BJ (cell line): ENCODE measurements at regions not wholly inside any gene's neighbourhood (a gene's known extent, or its start where the extent isn't known, plus 50 kb on each side); places are given as distances from the start of the nearest gene placed in this dataset.

Experiments
- CTCF ChIA-PET: fragments of 350-600 bp; formaldehyde crosslinking; extraction: SDS; loops from one replicate; lab custom pipeline; 2021; ENCODE audit warnings: antibody characterized with exemption, inconsistent platforms; lab: Yijun Ruan, JAX
- POLR2A ChIA-PET: fragments of 300-600 bp; sonication (Branson Sonifier 250); formaldehyde crosslinking; extraction: SDS; loops from one replicate; lab custom pipeline; 2021; ENCODE audit warnings: antibody characterized with exemption; lab: Charles Lee
- DNase-seq: peaks from one replicate; pipeline ENCODE4 v3.0.0-alpha.2; 2011; ENCODE audit warnings: low read depth
- H3K27me3 ChIP-seq: 2 replicates; pipeline ENCODE4 v1.6.0; 2011; ENCODE audit warnings: low read length; ENCODE audit not compliant: control insufficient read depth, insufficient read depth
- H3K36me3 ChIP-seq: 2 replicates; pipeline ENCODE4 v1.5.1; 2011; ENCODE audit warnings: low read length; ENCODE audit not compliant: control insufficient read depth, insufficient read depth
- H3K4me3 ChIP-seq: 2 replicates; pipeline ENCODE4 v1.5.1; 2011; ENCODE audit warnings: low read depth, mild to moderate bottlenecking, control low read depth, low read length
- TF ChIP-seq, protein P1 (sequence below): IDR thresholded peaks from 2 replicates; pipeline ENCODE4 v1.5.1; 2011; ENCODE audit warnings: low read depth, mild to moderate bottlenecking, control low read depth, inconsistent platforms, low read length, moderate library complexity; ENCODE audit not compliant: insufficient read depth

DNA sequence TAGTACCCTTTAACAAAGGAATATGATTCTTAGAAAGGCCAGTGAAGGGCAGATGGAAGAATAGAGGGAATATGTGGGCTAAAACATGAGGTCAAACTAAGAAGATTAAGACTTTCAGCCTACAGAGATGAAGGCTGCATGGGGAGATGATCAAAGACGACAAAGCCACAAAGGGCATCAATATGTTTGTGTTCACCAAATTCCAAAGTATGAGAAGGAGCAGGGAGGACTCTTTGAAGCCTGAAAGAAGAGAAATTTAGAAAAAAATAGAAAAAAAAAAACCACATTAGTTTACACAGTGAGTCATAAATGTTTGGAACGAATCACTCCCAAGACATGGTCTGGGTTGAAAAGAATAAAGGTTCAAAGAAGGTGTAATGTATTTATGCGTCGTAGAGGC is 131.8 kb downstream of the NEDD1 start:
- no peak for DNase-seq
- no peaks in the 10 kb centered on the region for H3K36me3 ChIP-seq
- ChIA-PET POLR2A (no interaction called here), CTCF (no interaction called here)
- TF ChIP-seq, protein P1, sequence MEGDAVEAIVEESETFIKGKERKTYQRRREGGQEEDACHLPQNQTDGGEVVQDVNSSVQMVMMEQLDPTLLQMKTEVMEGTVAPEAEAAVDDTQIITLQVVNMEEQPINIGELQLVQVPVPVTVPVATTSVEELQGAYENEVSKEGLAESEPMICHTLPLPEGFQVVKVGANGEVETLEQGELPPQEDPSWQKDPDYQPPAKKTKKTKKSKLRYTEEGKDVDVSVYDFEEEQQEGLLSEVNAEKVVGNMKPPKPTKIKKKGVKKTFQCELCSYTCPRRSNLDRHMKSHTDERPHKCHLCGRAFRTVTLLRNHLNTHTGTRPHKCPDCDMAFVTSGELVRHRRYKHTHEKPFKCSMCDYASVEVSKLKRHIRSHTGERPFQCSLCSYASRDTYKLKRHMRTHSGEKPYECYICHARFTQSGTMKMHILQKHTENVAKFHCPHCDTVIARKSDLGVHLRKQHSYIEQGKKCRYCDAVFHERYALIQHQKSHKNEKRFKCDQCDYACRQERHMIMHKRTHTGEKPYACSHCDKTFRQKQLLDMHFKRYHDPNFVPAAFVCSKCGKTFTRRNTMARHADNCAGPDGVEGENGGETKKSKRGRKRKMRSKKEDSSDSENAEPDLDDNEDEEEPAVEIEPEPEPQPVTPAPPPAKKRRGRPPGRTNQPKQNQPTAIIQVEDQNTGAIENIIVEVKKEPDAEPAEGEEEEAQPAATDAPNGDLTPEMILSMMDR: no peak
- H3K4me3 ChIP-seq: no peak overlapping the region
- H3K27me3 ChIP-seq: no peaks in the 10 kb centered on the region

DNA sequence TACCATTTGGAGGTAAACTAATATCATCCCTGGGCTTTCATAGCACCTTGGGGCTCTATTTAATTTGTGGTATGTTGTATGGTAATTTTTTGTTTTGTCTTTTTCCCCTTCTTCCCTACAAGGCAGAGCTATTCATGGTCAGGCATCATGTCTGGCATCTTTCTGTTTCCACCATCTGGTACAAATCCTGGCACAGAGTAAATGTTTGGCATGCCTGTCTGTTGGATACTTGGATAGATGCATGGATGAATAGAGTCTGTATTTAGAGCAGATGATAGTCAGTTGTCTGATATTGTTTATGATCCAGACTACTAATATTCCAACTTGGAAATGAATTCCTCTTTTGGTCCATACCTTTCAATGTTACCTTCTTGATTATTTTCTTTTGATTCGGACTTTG is 139.8 kb downstream of the NEDD1 start:
- TF ChIP-seq, protein P1: no peak
- Histone ChIP-seq H3K36me3 (no peaks in the 10 kb centered on the region), H3K4me3 (no peak overlapping the region), H3K27me3 (no peaks in the 10 kb centered on the region)
- ChIA-PET POLR2A (no interaction called here), CTCF (no interaction called here)
- no peak for DNase-seq

DNA sequence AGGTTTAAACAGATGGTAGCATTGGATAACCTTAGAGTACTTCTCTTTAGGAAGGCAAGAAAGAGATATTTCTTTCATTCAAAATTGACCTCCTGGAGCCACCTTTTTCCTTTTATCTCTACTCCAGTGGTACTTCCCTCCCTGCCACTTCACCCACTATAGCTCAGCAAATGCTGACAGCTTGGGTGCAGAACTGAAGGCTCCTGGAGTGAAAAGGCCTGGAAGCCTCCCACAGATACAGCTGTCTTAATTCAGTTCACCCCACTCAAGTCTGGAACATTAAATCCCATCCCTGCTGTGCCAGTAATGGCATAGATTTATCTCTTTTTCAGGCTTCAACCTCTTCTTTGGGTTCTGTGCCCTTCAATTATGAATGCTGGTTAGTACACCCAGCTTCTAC is 140.3 kb downstream of the NEDD1 start:
- ChIA-PET POLR2A (no interaction called here), CTCF (no interaction called here)
- no peaks in the 10 kb centered on the region for H3K27me3 ChIP-seq
- H3K36me3 ChIP-seq: no peaks in the 10 kb centered on the region
- DNase-seq: no peak
- no peak overlapping the region for H3K4me3 ChIP-seq
- TF ChIP-seq, protein P1: no peak

DNA sequence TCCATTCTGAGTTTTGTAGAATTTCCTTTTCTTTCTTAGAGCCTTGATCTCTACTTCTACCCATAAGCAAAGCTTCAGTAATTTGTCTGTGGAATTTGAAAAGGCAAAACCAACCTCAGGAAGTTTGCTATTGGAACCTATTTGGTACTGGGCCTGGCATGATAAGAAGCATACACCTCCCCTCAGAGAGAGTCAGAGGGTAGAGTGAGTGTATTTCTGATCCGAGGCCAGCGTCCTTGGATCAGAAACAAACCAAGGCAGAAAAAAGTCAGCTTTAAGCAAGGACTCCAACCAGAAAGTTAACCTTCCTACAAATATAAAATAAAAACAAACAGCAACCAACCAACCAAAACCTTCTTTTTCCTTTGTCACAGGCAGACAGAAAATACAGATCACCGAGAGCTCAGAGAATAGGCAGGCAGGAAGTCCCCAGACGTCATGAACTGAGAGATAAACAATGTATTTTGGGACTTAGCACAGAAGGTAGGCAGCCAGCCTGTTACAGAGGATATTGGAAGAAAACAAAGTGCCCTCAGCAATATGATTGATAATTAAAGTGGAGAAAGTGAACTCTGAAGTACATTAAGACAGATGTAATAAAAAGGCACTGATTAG is 141.5 kb downstream of the NEDD1 start:
- ChIA-PET POLR2A (no interaction called here), CTCF (no interaction called here)
- TF ChIP-seq, protein P1: no peak
- Histone ChIP-seq H3K27me3 (no peaks in the 10 kb centered on the region), H3K36me3 (no peaks in the 10 kb centered on the region), H3K4me3 (no peak overlapping the region)
- no peak for DNase-seq

DNA sequence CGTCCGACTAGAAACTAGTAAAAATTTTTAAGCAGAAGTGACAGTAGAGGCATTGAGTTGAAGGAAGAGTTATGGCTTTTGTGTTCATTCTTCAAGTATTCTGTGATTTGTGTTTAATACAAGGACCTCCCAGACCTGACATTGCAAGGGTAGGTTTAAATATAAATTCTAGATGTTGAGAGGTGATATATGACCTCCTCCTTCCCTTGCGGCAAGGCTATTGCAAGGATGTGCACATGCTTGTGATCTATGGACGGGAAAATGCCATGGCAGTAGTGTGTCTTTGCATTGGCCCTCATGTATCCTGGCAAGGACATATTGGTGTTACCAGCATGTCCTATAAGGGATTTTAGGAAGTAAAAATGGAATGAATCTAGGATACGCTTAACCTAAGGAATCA is 143.5 kb downstream of the NEDD1 start:
- Histone ChIP-seq H3K36me3 (no peaks in the 10 kb centered on the region), H3K4me3 (no peak overlapping the region), H3K27me3 (no peaks in the 10 kb centered on the region)
- TF ChIP-seq, protein P1: no peak
- POLR2A ChIA-PET: no interaction called here
- CTCF ChIA-PET: no interaction called here
- DNase-seq: no peak
